Stomach (tissue), 4 donors: ENCODE measurements at regions not wholly inside any gene's neighbourhood (a gene's known extent, or its start where the extent isn't known, plus 50 kb on each side); places are given as distances from the start of the nearest gene placed in this dataset.

Source experiments
- CTCF ChIP-seq, 7 experiments: fragments of 450-650 bp in 4 of 7; fragments of 200-600 bp in 3 of 7; sonication (generic) in 3 of 7; IDR thresholded peaks; one replicate each; pipeline ENCODE4 v1.5.1; 2016 to 2019; ENCODE audit warnings: antibody characterized with exemption in 7 of 7, control low read depth in 2 of 7, mild to moderate bottlenecking in 1 of 7
- POLR2A ChIP-seq, 4 donors: fragments of 450-650 bp; IDR thresholded peaks; one replicate each; pipeline ENCODE4 v1.6.1; 2016; ENCODE audit warnings: antibody characterized with exemption in 4 of 4, control low read depth in 2 of 4, mild to moderate bottlenecking in 1 of 4, moderate library complexity in 1 of 4

GRCh38 chr2:225999692-226000091, 600.2 kb downstream of the NYAP2 start:
- TF ChIP-seq CTCF (IDR thresholded peaks at IDR 0.05), result no peak
- TF ChIP-seq POLR2A (IDR thresholded peaks at IDR 0.05), result no peak
